Prostate gland (tissue), 2 donors: ENCODE measurements at regions not wholly inside any gene's neighbourhood (a gene's known extent, or its start where the extent isn't known, plus 50 kb on each side); places are given as distances from the start of the nearest gene placed in this dataset.

Experiments used
- DNase-seq: peaks from one replicate; pipeline ENCODE4 v3.0.0-alpha.2; 2019; ENCODE audit warnings: low spot score
- H3K27ac ChIP-seq, 2 donors: fragments of 200-600 bp; sonication (generic); 2 replicates each; pipeline ENCODE4 v1.5.1; 2017 to 2019
- H3K27me3 ChIP-seq: fragments of 200-600 bp; sonication (generic); replicated peaks from 2 replicates; pipeline ENCODE4 v1.5.1; 2019; ENCODE audit not compliant: insufficient read depth
- H3K36me3 ChIP-seq, 2 donors: fragments of 200-600 bp; sonication (generic); 1 replicate in 1 of 2; 2 replicates in 1 of 2; pipeline versions ENCODE4 v1.5.1 to v1.8.1; 2017 to 2019
- H3K4me1 ChIP-seq: fragments of 200-600 bp; sonication (generic); replicated peaks from 2 replicates; pipeline ENCODE4 v1.5.1; 2019
- H3K4me3 ChIP-seq, 2 donors: fragments of 200-600 bp; sonication (generic); 2 replicates each; pipeline ENCODE4 v1.5.1; 2017 to 2019
- H3K9me3 ChIP-seq: fragments of 200-600 bp; sonication (generic); 2 replicates; pipeline ENCODE4 v1.5.1; 2017
- POLR2A ChIP-seq: fragments of 450-650 bp; IDR thresholded peaks from one replicate; pipeline ENCODE4 v1.6.1; 2016; ENCODE audit warnings: antibody characterized with exemption, mild to moderate bottlenecking
- POLR2AphosphoS5 ChIP-seq: sonication (generic); formaldehyde crosslinking; IDR thresholded peaks from one replicate; pipeline ENCODE4 v1.6.1; 2017; ENCODE audit warnings: antibody characterized with exemption
- WGBS: methylation state at CpG from one replicate; pipeline ENCODE4 v1.1.5; 2018; 5-methylcytosine and 5-hydroxymethylcytosine counted together
- intact Hi-C: fragments of 100-400 bp; cut with DNase I; formaldehyde crosslinking; loops from one replicate; pipeline ENCODE4 v1.14.2; 2022
- TF ChIP-seq, protein P1 (sequence below), 4 experiments: fragments of 200-600 bp in 2 of 4; fragments of 450-650 bp in 2 of 4; sonication (generic) in 2 of 4; IDR thresholded peaks; 1 replicate in 3 of 4; 2 replicates in 1 of 4; pipeline ENCODE4 v1.5.1; 2016 to 2019; ENCODE audit warnings: antibody characterized with exemption in 4 of 4, mild to moderate bottlenecking in 2 of 4, moderate library complexity in 2 of 4

DNA sequence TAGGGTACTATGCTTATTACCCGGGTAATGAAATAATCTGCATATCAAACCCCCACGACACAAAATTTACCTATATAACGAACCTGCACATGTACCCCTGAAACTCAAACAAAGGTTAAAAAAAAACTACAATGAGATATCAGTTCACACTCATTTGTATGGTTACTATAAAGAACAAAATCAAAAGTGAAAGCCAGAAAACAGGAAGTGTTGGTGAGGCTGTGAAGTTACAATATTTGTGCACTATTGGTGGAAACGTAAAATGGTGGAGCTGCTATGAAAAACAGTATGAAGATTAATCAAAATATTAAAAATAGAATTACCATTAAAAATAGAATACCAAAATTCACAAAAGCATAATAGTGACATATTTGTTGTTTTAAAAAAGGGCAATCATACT is 128.9 kb downstream of the ZIC1 start:
- 88% methylated on average over 4 of the region's 4 CpGs for WGBS
- intact Hi-C loops, result no loop called here
- no peak overlapping the region for H3K27ac ChIP-seq
- H3K9me3 ChIP-seq, result no peaks in the 10 kb centered on the region
- H3K36me3 ChIP-seq, result no peaks in the 10 kb centered on the region
- no peak overlapping the region for H3K4me3 ChIP-seq
- no peak for DNase-seq
- no peaks in the 10 kb centered on the region for H3K27me3 ChIP-seq
- TF ChIP-seq, protein P1, sequence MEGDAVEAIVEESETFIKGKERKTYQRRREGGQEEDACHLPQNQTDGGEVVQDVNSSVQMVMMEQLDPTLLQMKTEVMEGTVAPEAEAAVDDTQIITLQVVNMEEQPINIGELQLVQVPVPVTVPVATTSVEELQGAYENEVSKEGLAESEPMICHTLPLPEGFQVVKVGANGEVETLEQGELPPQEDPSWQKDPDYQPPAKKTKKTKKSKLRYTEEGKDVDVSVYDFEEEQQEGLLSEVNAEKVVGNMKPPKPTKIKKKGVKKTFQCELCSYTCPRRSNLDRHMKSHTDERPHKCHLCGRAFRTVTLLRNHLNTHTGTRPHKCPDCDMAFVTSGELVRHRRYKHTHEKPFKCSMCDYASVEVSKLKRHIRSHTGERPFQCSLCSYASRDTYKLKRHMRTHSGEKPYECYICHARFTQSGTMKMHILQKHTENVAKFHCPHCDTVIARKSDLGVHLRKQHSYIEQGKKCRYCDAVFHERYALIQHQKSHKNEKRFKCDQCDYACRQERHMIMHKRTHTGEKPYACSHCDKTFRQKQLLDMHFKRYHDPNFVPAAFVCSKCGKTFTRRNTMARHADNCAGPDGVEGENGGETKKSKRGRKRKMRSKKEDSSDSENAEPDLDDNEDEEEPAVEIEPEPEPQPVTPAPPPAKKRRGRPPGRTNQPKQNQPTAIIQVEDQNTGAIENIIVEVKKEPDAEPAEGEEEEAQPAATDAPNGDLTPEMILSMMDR (IDR thresholded peaks at IDR 0.05), result no peak
- TF ChIP-seq POLR2AphosphoS5 (no peak), POLR2A (no peak)
- no peaks in the 10 kb centered on the region for H3K4me1 ChIP-seq

DNA sequence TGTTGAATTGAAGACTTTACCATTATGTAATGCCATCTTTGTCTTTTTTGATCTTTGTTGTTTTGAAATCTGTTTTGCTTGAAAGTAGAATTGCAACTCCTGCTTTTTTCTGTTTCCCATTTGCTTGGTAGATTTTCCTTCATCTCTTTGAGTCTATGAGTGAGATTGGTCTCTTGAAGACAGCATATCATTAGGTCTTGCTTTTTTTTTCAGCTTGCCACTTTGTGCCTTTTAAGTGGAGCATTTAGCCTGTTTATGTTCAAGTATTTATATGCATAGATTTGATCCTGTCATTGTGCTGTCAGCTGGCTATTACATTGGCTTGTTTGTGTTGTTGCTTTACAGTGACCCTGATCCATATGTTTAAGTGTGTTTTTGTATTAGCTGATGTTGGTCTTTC is 131.8 kb downstream of the ZIC1 start:
- Histone ChIP-seq H3K4me1 (no peaks in the 10 kb centered on the region), H3K36me3 (no peaks in the 10 kb centered on the region), H3K27me3 (no peaks in the 10 kb centered on the region), H3K27ac (no peak overlapping the region), H3K9me3 (no peaks in the 10 kb centered on the region), H3K4me3 (no peak overlapping the region)
- DNase-seq, result no peak
- TF ChIP-seq POLR2AphosphoS5 (no peak), POLR2A (no peak)
- TF ChIP-seq, protein P1 (IDR thresholded peaks at IDR 0.05), result no peak
- intact Hi-C loops, result no loop called here

DNA sequence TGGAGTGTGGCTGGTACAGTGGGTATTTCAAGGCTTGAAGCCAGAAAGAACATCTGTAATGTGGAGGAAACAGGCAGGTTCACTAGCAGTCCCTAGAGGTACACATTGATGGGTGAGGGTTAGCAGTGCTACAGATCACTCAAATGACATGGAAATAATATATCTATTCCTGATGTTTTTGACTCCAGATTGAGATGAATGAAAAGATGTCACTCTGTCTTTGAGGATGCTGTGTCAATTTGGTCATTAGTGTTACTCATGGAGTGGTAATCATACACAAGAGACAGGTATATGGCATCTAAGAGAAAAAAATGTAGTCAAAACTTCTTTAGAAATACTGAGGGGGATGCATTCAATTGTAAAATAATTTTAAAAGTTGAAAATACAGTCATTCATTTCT is 135.1 kb downstream of the ZIC1 start:
- no peak overlapping the region for H3K27ac ChIP-seq
- no peak for DNase-seq
- H3K27me3 ChIP-seq, result no peaks in the 10 kb centered on the region
- no peak overlapping the region for H3K4me3 ChIP-seq
- intact Hi-C loops, result no loop called here
- H3K36me3 ChIP-seq, result no peaks in the 10 kb centered on the region
- no peak for TF ChIP-seq POLR2A
- TF ChIP-seq, protein P1 (IDR thresholded peaks at IDR 0.05), result no peak
- TF ChIP-seq POLR2AphosphoS5, result no peak
- no peaks in the 10 kb centered on the region for H3K9me3 ChIP-seq
- no peaks in the 10 kb centered on the region for H3K4me1 ChIP-seq

DNA sequence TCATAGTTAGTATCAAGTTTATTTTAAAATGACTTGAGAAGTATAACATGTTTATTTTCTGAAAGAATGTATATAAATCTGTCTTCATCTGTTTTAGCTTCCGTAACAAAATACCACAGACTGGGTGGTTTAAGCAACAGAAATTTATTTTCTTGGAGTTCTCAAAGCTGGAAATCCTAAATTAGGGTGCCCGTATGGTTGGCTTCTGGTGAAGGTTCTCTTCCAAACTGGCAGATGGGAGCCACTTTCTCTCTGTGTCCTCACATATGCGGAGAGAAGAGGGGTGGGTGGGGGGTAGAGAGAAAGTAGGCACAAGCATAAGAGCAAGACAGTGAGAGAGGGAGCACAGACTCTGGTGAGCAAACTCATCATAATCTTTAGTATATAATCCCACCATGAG is 142.3 kb downstream of the ZIC1 start:
- TF ChIP-seq POLR2A (no peak), POLR2AphosphoS5 (no peak)
- TF ChIP-seq, protein P1 (IDR thresholded peaks at IDR 0.05), result no peak
- Histone ChIP-seq H3K27ac (no peak overlapping the region), H3K4me1 (no peaks in the 10 kb centered on the region), H3K27me3 (no peaks in the 10 kb centered on the region), H3K4me3 (no peak overlapping the region), H3K9me3 (no peaks in the 10 kb centered on the region), H3K36me3 (no peaks in the 10 kb centered on the region)
- intact Hi-C loops, result no loop called here
- DNase-seq, result no peak
- 61% methylated on average over 3 of the region's 3 CpGs for WGBS

DNA sequence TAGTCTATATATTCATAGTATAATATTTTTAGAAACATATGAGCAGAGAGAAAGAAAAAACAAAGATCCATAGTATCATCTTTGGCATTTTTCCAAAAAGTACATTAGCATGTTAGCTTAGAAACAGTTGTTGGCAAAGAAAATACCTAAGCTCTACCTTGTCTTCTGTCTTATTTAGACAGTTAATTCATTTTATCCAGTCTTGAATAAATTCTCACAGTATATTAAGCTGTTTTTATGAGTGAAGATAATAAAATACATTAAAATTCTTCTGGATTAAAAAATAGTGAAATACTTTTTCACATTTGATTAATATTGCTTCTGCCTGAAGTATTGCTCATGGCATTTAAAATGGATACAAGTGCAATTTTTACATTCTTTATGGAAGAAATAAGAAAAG is 145.2 kb downstream of the ZIC1 start:
- intact Hi-C loops, result no loop called here
- Histone ChIP-seq H3K9me3 (no peaks in the 10 kb centered on the region), H3K27ac (no peak overlapping the region), H3K4me1 (no peaks in the 10 kb centered on the region), H3K36me3 (no peaks in the 10 kb centered on the region), H3K4me3 (no peak overlapping the region), H3K27me3 (no peaks in the 10 kb centered on the region)
- DNase-seq, result no peak
- TF ChIP-seq POLR2A, result no peak
- TF ChIP-seq, protein P1 (IDR thresholded peaks at IDR 0.05), result no peak
- TF ChIP-seq POLR2AphosphoS5, result no peak
